ENCODE measurements at regions not wholly inside any gene's neighbourhood (a gene's known extent, or its start where the extent isn't known, plus 50 kb on each side); places are given as distances from the start of the nearest gene placed in this dataset.

DNA sequence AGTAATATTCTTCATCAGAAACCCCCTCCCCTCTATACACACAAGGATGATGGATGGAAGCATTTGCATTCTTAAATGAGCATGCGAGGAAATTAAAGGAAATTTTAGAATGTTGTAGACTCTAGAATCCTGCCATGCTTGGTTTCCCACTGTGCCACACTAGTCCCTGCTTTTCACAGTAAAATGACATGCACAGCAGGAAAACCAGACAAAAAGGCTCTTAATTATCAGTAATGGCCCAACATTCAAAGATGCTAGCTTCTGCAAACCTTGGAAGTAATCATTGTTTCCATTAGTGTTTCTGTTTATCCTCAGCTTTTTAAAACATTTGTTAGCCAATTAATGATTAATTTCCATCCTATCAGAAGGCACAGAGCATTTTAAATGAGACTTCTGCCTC lies 255.8 kb downstream of the SLCO4C1 start:
- H3K36me3 Mint-ChIP-seq (ENCODE audit: low read depth): no peaks in the 10 kb centered on the region
- H3K27me3 Mint-ChIP-seq (ENCODE audit: low read depth, poor library complexity): no peaks in the 10 kb centered on the region
- no peak overlapping the region for H3K4me3 Mint-ChIP-seq
- no peak for DNase-seq
- no peak overlapping the region for H3K27ac Mint-ChIP-seq
- H3K9me3 Mint-ChIP-seq: no peaks in the 10 kb centered on the region
- H3K4me1 Mint-ChIP-seq: no peaks in the 10 kb centered on the region
- TF ChIP-seq, protein P1, sequence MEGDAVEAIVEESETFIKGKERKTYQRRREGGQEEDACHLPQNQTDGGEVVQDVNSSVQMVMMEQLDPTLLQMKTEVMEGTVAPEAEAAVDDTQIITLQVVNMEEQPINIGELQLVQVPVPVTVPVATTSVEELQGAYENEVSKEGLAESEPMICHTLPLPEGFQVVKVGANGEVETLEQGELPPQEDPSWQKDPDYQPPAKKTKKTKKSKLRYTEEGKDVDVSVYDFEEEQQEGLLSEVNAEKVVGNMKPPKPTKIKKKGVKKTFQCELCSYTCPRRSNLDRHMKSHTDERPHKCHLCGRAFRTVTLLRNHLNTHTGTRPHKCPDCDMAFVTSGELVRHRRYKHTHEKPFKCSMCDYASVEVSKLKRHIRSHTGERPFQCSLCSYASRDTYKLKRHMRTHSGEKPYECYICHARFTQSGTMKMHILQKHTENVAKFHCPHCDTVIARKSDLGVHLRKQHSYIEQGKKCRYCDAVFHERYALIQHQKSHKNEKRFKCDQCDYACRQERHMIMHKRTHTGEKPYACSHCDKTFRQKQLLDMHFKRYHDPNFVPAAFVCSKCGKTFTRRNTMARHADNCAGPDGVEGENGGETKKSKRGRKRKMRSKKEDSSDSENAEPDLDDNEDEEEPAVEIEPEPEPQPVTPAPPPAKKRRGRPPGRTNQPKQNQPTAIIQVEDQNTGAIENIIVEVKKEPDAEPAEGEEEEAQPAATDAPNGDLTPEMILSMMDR (IDR thresholded peaks at IDR 0.05): no peak

DNA sequence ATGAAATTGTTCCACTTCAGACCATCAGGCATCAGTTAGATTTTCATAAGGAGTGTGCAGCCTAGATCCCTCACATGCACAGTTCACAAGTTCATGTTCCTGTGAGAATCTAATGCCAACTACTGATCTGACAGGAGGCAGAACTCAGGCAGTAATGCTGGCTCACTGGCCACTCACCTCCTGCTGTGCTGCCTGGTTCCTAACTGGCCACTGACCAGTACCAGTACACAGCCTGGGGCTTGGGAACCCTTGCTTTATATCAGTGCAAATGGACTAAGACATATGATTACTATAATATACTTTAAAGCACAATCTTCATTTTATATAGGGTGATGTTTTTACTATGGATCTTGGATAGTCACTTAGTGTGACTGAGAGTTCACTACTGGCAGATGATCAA lies 259.2 kb downstream of the SLCO4C1 start:
- H3K27ac Mint-ChIP-seq: peak overlapping the region; percentile 46

DNA sequence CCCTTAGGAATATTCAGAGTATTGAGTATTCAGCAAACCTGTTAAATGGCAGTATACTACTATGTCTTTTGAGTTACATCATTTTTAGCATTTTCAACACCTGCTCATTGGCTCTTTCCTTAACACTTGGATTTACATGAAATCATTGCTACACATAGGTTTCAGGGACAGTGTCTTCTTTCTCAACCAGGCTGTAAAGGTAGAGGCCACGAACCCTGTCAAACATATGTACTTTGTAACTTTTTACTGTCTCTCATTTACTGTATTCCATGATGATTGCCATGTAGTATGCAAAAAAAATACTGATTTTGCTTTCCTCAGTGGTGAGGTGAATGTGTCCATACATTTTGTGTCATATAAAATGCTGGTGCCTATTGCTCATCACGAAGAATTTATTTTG lies 264.4 kb downstream of the SLCO4C1 start:
- Mint-ChIP-seq H3K27me3 (ENCODE audit: low read depth, poor library complexity) (no peaks in the 10 kb centered on the region), H3K27ac (no peak overlapping the region), H3K9me3 (no peaks in the 10 kb centered on the region), H3K36me3 (ENCODE audit: low read depth) (no peaks in the 10 kb centered on the region), H3K4me1 (no peaks in the 10 kb centered on the region), H3K4me3 (no peak overlapping the region)
- TF ChIP-seq, protein P1 (IDR thresholded peaks at IDR 0.05): no peak
- no peak for DNase-seq

More for the DNA sequence above, 259.2 kb downstream of the SLCO4C1 start:
- H3K4me1 Mint-ChIP-seq: no peaks in the 10 kb centered on the region
- no peak for DNase-seq
- no peaks in the 10 kb centered on the region for H3K36me3 Mint-ChIP-seq (ENCODE audit: low read depth)
- H3K27me3 Mint-ChIP-seq (ENCODE audit: low read depth, poor library complexity): no peaks in the 10 kb centered on the region
- no peak overlapping the region for H3K4me3 Mint-ChIP-seq
- H3K9me3 Mint-ChIP-seq: no peaks in the 10 kb centered on the region
- TF ChIP-seq, protein P1 (IDR thresholded peaks at IDR 0.05): no peak

DNA sequence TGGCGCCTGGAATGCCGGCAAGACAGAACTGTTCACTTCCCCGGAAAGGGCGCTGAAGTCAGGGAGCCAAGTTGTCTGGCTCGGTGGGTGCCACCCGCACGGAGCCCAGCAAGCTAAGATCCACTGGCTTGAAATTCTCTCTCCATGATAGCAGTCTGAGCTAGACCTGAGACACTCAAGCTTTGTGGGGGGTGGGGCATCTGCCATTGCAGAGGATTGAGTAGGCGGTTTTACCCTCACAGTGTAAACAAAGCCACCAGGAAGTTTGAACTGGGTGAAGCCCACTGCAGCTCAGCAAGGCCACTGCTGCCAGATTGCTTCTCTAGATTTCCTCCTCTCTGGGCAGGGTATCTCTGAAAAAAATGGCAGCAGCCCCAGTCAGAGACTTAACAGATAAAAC lies 277.4 kb downstream of the SLCO4C1 start:
- peaks cover 6% of the 10 kb centered on the region for H3K27me3 Mint-ChIP-seq (ENCODE audit: low read depth, poor library complexity)
- H3K36me3 Mint-ChIP-seq (ENCODE audit: low read depth): no peaks in the 10 kb centered on the region
- peak; percentile 2 for DNase-seq
- TF ChIP-seq, protein P1 (IDR thresholded peaks at IDR 0.05): no peak
- H3K27ac Mint-ChIP-seq: no peak overlapping the region
- no peaks in the 10 kb centered on the region for H3K4me1 Mint-ChIP-seq
- no peak overlapping the region for H3K4me3 Mint-ChIP-seq
- H3K9me3 Mint-ChIP-seq: peaks cover 4% of the 10 kb centered on the region

DNA sequence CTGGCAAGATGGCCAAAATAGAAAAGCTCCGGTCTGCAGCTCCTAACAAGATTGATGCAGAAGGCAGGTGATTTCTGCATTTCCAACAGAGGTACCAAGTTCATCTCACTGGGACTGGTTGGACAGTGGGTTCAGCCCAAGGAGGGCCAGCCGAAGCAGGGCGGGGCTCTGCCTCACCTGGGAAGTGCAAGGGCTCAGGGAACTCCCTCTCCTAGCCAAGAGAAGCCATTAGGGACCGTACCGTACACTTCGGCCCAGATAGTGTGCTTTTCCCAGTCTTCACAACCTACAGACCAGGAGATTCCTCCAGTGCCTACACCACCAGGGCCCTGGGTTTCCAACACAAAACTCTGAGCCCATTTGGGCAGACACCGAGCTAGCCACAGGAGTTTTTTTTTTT lies 277.8 kb downstream of the SLCO4C1 start:
- Mint-ChIP-seq H3K4me3 (no peak overlapping the region), H3K36me3 (ENCODE audit: low read depth) (no peaks in the 10 kb centered on the region), H3K27ac (no peak overlapping the region), H3K9me3 (peaks cover 4% of the 10 kb centered on the region), H3K27me3 (ENCODE audit: low read depth, poor library complexity) (peaks cover 6% of the 10 kb centered on the region), H3K4me1 (no peaks in the 10 kb centered on the region)
- TF ChIP-seq, protein P1 (IDR thresholded peaks at IDR 0.05): no peak
- no peak for DNase-seq

DNA sequence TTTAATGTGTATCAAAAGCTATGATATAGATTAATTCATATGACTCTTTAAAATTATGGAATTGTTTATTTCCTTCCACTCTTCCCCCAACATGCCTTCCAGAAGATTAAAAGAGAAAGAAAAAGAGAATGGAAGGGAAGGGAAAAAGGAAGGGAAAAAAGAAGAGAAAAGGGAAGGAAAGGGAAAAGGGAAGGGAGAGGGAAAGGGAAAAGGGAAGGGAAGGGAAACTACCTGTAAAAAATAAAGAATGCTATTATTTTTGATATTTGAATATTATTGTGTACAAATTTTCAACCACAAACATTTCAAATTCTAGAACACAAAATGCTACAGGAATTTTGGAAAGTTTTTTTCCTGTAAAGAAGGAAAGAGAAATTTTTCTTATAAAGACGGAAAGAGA lies 281.7 kb downstream of the SLCO4C1 start:
- no peak for DNase-seq
- H3K27me3 Mint-ChIP-seq (ENCODE audit: low read depth, poor library complexity): no peaks in the 10 kb centered on the region
- no peak overlapping the region for H3K4me3 Mint-ChIP-seq
- H3K36me3 Mint-ChIP-seq (ENCODE audit: low read depth): no peaks in the 10 kb centered on the region
- TF ChIP-seq, protein P1 (IDR thresholded peaks at IDR 0.05): no peak
- no peaks in the 10 kb centered on the region for H3K9me3 Mint-ChIP-seq
- no peaks in the 10 kb centered on the region for H3K4me1 Mint-ChIP-seq
- H3K27ac Mint-ChIP-seq: no peak overlapping the region

Measured in nephron progenitor cell (in vitro differentiated cells).